Fibroblast of villous mesenchyme (primary cell): ENCODE measurements at regions not wholly inside any gene's neighbourhood (a gene's known extent, or its start where the extent isn't known, plus 50 kb on each side); places are given as distances from the start of the nearest gene placed in this dataset.

Experiments used
- DNase-seq: peaks from one replicate; pipeline ENCODE4 v3.0.0-alpha.2; 2010; ENCODE audit warnings: low read depth
- H3K4me3 ChIP-seq: 2 replicates; pipeline ENCODE4 v1.5.1; 2011; ENCODE audit warnings: low read depth, mild to moderate bottlenecking, low read length
- TF ChIP-seq, protein P1 (sequence below): IDR thresholded peaks from 2 replicates; pipeline ENCODE4 v1.5.1; 2012; ENCODE audit warnings: low read depth, mild to moderate bottlenecking, low read length; ENCODE audit not compliant: insufficient read depth

GRCh38 chrX:16394290-16394689 lies 227.0 kb downstream of the MAGEB17 start:
- no peak overlapping the region for H3K4me3 ChIP-seq
- TF ChIP-seq, protein P1, sequence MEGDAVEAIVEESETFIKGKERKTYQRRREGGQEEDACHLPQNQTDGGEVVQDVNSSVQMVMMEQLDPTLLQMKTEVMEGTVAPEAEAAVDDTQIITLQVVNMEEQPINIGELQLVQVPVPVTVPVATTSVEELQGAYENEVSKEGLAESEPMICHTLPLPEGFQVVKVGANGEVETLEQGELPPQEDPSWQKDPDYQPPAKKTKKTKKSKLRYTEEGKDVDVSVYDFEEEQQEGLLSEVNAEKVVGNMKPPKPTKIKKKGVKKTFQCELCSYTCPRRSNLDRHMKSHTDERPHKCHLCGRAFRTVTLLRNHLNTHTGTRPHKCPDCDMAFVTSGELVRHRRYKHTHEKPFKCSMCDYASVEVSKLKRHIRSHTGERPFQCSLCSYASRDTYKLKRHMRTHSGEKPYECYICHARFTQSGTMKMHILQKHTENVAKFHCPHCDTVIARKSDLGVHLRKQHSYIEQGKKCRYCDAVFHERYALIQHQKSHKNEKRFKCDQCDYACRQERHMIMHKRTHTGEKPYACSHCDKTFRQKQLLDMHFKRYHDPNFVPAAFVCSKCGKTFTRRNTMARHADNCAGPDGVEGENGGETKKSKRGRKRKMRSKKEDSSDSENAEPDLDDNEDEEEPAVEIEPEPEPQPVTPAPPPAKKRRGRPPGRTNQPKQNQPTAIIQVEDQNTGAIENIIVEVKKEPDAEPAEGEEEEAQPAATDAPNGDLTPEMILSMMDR = no peak
- DNase-seq = no peak

DNA sequence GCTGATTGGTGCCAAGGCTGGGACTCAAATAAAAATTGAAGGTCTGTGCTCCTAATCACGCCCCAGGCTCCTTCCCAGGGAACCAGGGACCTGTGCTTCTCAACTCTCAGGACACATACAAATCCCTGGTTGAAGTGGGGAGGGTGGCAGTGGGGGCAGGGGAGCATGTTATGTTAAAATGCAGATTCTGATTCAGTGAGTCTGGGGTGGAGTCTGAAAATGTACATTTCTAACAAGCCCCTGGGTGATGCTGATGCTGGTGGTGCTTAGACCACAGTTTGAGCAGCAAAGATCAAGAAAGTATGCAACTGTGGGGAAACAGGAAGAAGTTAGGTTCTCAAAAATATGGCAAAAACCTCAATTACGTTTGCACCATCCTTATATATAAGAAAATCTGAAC lies 236.5 kb downstream of the MAGEB17 start:
- H3K4me3 ChIP-seq = no peak overlapping the region
- DNase-seq = no peak
- TF ChIP-seq, protein P1 = no peak

DNA sequence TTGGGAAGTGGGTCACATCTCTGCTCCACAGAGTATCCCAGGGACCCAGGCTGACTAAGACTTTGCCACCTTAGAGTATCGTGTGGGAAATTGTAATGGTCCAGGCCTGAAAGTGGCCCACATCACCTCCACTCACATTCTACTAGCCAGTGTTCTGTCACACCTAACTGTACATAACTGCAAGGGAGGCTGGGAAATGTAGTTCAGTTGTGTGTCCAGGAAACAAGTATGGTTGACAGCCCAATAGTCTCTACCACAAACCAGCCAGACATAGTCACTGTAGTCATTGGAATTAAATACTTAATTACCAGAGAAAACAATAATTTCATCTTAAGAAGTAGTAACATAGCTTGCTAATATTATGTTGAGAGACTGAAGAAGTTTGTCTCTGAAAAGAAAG lies 233.4 kb upstream of the S100G start:
- no peak overlapping the region for H3K4me3 ChIP-seq
- DNase-seq = no peak
- TF ChIP-seq, protein P1 = no peak

DNA sequence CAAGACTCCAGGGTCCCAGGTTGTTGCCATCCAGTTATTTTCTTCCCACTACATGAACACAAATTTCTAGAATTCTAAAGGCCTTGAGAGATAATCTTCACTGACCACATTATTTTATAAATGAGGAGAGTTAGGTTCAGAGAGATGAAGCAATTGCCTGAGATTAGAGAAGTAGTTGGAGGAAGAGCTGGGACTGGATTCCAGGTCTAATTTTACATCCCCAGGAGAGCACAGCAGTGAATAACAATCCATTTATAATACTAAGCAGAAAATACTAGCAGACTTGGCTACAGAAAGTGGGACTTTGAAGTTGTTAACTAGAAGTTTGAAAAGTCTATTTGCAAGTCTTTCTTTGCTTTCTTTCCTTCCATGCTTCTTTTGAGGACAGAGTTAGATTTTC lies 231.3 kb upstream of the S100G start:
- TF ChIP-seq, protein P1 = no peak
- no peak for DNase-seq

GRCh38 chrX:16427668-16428067 lies 222.3 kb upstream of the S100G start:
- H3K4me3 ChIP-seq = no peak overlapping the region
- DNase-seq = no peak
- TF ChIP-seq, protein P1 = no peak

More for the DNA sequence above, 231.3 kb upstream of the S100G start:
- H3K4me3 ChIP-seq = no peak overlapping the region

- TF ChIP-seq, protein P1 = no peak
- no peak overlapping the region for H3K4me3 ChIP-seq
- DNase-seq = no peak
Measured at GRCh38 chrX:16429406-16429805, 220.6 kb upstream of the S100G start.

- TF ChIP-seq, protein P1 = no peak
Measured at GRCh38 chrX:16431266-16431665, 218.7 kb upstream of the S100G start.

More at GRCh38 chrX:16431266-16431665, 218.7 kb upstream of the S100G start:
- DNase-seq = no peak
- no peak overlapping the region for H3K4me3 ChIP-seq
